C1 segment of cervical spinal cord (tissue), 14 donors: ENCODE measurements at regions not wholly inside any gene's neighbourhood (a gene's known extent, or its start where the extent isn't known, plus 50 kb on each side); places are given as distances from the start of the nearest gene placed in this dataset.
"Not testable (repeated sequence)": the region's sequence is repeated elsewhere in the genome, so short reads cannot be mapped to it uniquely, and the experiment has no call there.

Source experiments
- DNase-seq, 14 donors: peaks; one replicate each; lab custom pipeline; 2025; lab: John Stamatoyannopoulos, UW

DNA sequence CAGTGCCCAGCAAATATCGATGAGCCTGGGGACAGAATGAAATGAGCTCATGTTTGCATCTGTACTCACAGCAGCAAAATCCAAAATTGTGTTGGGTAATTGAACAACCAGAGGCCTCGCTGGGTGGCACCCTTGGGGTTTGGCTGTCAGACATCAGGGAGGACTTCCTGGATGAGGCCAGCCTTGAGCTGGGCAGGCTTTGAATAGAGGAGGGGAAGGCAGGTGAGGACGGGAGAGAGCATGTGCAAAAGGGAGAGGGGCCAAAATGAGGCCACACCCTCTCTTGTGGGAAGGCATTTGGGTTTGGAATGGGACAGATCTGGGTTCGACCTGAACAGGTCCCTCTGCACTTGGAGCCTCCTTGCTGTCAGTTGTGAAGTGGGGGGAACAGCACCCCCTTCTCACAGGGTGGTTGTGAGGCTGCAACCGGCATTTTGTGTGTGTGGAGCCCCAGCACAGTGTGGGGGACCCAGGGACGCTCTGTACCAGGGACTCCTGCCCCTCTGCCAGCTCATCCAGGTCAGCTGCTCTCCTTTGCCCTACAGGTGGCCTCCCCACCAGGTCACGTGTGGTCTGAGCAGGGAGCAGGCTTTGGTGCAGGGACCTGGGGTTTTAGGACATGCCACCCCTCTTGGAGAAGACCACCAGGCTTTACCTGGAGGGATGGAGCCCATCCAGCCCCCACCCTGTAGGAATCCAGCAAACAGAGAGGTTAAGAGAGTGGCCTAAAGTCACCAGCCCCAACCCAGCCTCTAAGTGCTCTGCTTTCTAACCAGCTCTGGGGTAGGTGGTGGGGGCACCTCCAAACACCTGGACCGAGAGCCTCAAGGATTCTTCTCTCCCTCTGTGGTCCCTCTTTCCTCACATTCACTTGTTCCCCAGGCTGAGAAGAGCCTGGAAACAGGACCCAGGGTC is 521.8 kb downstream of the PTPRU start:
- no peak for DNase-seq

DNA sequence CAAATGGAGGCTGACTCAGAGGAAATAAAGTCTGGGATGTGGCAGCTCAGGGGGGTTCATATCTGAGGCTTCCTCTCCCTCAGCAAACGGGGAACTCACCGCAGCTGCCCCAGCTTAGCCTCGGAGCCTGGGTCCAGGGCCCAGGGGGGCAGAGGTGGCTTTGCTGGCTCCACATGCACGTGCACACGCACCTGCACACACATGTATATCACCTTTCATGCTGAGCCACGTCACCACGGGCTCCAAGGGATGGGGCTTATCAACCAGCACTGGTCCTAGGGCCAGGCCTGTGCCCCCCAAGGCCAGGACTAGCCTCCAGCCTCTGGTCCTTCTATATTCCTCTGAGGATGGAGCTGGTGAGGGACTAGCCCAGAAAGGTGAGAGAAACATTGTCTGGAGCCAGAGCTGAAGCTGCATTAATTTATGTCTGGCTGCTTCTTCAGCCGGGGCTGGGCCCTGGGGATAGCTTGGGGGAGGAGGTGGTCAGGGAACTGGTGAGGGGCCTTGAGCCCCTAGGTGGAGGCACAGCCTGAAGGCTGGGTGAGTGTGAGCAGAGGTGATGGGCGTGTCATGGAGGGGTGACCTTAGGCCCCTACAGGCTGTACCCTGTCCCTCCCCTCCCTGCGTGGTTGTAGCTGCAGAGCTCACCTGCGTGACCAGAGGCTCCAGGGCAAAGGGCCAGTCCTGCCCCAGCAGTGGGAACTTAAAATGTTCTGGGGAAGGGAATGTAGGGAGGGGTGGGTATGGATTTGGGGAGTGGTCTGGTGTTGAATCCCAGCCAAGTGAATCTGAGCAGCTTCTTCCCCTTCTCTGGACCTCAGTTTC is 520.8 kb downstream of the PTPRU start:
- no peak for DNase-seq

DNA sequence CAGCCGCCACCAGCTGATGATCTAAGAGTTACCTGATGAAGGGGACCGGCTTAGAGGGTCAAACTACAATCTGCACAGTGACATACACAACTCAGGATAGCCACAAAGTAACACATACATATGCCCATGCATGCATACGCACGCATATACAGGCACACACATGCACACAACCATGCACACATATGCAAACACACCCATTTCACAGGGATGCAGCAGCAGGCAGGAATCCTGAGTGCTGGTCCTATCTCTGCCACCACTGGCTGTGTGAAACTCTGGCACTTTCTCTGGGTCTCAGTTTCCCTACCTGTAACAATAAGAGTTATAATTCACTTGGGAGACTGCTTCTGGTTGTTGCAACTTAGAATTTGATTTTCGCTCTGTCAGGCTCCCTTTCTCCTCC is 520.2 kb downstream of the PTPRU start:
- no peak for DNase-seq

DNA sequence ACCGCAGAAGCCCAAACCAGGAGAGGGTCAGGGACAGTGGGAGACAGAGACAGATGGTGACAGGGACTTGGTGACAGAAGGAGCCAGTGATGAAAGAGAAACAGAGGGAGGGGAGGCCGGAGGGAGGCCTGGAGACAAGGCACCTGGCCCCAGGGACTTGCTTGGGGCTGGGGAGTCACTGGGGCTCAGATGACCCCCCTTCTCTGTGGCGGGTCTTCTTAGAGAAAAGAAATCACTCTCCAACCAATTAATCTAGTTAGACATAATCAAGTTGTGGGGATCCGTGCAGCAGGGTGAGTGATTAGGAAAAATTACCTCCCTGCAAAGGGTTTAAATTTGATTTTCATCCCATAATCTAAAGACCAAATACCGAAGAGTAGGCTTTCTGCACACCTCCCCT is 519.8 kb downstream of the PTPRU start:
- DNase-seq, result no peak

DNA sequence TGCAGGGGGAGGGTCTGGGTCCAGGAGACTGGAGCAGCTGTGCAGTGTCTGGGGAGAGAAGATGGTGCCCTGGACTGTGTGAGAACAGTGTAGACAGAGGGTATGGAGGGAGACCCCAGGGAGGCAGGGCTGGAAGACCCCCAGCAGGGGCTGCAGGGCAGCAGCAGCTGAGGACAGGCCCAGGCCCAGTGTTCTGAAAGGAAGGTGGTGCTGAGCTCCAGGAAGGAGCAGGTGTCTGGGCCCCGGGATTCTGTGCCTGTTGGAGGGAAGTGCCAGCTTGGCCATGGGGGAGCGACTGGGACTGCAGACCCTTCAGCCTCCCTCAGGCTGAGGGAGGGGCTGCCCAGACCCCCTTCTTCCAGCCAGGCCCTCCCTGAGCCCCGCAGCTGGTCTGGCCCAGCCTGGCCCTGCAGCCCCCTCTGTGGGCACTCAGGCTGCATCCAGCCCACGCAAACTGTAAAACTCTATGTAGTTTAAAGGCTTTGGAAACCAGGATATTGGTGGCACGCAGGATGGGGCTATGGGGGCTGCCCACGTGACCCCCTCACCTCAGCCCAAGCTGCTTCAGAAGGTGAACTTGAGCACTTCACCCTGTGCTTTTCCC is 519.2 kb downstream of the PTPRU start:
- DNase-seq, result not testable (repeated sequence)

DNA sequence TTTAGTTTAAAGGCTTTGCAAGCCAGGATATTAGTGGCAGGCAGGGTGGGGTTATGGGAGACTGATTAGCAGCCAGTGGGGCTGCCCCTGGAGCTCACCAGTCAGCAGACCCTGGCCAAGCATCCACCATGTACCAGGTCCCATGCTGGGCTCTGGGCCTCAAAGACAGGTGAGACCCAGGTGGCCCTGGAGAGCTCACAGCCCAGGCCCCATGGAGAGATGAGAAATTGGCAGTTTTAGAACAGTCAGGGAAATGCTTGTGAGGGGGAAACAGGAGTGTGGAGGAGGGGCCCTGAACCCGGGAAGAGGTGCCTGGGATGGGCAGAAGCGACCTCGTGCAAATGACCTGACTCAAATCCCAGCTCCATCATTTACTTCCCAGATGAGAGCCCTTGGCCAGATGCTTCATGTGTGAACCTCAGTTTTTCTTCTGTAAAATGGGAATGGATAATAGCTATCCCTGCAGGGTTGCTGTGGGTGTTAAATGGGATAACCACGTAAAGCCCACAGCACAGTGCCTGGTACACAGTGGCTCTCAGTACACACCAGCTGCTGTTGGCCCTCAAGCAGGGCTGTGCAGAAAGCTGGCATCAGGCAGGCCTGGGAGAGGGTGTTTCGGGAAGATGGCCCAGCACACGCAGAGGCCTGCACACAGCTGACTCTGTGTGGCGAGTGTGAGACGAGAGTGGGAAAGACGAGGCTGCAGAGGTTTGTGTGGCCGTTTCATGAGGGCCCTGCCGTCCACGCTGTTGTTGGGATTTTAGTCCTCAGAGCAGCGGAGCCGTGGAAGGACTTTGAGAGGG is 518.5 kb downstream of the PTPRU start:
- peak in 1 of 14 donors; percentile 11 for DNase-seq

DNA sequence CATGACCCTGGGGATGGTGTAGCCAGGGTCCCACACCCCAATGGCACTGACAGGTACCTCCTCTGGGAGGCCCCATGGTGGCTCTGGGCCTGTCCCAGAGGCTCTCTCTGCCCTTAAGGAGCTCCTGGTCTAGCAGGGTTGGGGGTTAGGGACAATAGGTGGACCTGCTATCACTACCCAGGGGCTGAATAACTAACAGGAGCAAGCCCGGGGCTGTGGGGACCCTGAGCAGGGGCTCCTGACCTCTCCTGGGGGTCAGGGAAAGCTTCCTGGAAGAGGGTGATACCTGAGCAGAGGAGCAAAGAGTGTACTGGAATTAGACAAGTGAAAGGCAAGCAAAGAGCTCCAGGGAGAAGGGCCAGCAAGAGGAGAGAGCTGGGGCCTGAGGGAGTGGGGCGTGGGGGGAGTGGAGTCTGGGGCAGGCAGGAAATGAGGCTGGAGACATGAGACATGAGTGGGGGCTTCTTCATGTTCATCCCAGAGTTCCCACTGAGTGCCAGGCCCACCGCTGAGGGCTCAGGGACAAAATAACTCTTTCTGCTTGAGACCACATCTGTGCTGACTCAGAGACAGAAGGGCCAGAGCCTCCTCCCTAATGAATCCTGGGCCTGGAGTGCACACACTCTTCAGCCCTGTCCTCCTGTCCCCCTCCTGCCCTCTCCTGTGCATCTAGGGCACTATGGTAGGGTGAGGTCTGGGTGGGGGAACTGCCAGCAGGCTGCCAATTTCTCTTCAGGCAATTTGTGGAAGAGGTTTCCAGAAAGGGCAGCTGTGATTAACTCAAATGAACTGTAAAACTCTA is 517.6 kb downstream of the PTPRU start:
- DNase-seq, result no peak

DNA sequence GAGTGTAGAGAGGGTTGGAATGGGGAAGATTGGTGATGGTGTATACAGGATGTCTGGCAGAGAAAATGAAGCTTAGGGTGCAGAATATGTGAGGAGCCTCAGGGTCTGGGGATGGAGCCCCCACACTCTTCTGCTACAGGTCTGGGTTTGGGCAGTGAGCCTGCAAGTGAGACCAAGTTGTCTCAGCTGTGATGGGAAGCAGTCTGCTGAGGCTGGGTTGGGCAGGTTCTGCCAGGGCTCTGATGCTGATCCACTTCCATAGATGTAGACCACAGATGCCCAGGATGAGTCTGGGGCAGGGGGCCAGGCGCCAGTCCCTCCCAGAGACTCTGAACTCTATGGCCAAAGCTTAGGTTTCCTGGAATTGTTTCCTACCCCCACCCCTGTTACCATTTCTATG is 516.9 kb downstream of the PTPRU start:
- DNase-seq, result no peak

DNA sequence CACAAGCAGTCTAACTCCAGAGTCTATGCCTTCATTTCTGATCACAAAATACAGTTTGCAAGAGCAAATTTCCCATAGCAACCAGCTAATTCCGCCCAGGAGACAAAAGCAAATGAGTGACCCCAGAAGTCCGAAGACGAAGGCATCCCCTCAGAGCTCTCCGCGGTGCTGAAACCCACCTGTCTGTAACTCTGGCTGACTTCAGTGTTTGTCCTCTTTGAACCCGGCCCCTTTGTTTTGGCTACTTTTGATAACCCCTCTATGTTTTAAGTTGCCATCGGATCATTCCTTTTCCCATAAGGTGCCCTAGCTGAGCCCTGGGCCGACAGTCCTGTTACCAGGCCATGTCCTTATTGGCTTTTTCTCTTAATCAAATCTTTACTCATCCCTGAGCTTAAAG is 515.8 kb downstream of the PTPRU start:
- DNase-seq, result no peak

DNA sequence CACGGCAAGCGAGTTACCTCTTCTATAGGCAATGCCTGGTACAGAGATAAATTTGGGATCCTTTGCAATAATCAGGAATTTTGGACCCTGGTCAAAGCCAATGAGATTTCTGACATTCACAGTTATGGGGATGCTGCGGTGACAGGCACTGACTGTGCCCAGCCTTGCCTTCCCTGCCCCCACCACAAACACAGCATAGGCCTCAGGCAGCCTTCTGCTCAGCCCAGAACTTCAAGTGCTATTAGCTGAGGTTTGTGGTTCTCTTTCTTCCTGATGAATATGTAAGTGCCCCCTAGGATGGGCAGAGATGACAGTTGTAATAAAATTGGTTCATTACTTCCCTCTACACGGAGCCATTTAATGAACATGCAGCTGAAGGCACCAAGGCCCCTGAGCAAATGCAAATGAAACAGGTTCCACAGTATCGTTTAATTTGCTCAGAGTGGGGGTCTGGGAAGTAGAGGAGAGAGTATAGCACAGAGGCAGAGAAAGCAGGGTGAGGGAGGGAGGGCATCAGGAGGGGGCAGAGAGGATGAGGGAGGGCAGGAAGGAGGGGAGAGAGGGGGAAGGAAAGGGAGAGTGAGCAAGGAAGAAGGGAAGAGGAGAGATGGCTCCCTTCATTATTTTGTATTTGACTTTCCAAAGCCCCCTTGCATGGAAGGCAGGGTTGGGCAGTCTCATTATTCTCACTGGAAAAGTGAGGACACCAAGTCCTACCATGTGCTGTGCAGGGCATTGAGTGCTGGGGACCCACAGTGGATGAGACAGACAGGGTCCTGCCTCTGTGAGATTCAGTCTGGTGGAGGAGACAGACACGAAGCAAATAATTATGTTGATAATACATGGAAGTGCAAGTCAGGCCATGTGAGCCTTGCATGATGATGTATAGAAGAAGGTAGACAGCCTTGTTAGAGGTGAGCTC is 513.0 kb downstream of the PTPRU start:
- no peak for DNase-seq

DNA sequence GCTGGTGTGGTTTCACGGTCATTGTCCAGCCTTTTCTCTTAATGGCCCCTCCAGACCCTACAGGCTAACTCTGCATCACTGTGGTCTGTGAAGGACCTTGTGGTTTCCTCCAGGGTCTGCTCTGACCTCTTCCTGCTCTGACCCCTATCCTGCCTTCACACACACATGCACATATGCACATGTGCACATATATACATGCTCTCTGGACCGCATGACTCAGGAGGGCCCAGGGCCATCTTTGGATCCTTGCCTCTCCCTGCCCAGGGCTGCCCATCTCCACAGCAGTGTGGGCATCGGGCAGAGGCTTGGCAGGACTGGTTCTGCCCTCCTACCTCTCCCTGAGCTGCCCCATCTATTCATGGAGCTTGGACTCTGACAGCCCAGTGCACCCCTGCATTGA is 510.9 kb downstream of the PTPRU start:
- no peak for DNase-seq

DNA sequence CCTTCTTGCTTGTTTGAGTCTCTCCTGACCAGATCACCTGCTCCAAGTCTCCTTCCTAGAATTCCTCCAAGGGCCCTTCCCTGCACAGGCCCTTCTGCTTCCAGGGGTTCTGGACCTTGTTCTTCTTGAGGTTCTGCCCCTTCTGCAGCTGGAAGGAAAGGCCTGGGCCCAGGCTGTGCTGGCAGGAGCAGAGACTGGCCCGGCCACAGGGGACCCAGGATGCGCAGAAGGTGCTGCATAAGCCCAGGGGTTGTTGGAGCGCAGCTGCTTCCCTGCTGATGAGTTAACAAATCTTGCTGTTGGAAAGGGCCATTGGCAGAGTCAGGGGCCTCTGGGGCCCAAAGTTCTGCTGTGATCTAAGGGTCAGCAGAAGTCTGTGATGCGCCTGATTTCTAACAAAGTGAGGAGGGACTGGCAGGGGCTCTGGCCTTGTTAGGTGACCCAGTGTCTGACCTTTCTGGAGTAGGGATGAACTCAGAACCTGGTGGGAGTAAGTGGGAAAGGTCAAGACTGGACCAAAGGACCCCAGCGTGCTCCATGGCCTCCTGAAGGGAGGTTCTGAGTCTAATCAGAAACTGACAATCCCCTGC is 509.8 kb downstream of the PTPRU start:
- no peak for DNase-seq

DNA sequence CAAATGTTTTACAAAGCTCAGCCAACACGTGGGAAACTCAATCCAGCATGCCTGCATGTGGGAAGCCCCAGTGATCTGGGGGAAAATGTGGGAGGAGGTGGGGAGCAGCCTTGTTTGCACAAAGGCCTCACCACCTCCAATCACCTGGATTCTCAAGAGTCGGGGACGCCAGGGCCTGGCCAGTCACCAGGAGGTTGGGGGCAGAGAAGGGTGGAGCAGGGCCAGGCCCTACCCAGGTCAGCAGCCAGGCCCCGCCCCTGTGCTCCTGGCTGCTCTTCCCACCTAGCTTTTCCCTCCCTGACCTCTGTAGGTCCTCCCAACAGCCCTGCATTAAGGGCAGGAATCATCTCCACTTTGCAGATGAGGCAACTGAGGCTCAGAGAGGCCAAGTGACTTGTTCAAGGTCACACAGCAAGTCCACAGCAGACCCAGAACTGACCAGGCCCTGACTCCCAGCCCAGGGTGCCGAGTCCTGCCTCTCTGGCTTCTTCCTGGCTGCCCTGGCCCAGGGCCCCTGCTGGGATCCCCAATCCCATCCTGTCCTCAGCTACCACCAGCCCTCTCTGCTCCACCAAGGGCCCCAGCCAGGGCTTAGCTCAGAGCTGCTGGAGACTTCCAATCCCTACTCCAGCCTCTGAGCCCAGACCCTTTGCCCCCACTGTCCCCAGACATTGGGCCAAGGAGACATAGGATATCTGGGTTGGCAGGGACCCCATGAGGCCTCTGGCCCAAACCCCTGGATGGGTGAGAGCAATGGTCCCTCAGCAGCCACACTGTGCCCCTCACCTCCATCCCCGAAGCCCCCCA is 508.6 kb downstream of the PTPRU start:
- no peak for DNase-seq

DNA sequence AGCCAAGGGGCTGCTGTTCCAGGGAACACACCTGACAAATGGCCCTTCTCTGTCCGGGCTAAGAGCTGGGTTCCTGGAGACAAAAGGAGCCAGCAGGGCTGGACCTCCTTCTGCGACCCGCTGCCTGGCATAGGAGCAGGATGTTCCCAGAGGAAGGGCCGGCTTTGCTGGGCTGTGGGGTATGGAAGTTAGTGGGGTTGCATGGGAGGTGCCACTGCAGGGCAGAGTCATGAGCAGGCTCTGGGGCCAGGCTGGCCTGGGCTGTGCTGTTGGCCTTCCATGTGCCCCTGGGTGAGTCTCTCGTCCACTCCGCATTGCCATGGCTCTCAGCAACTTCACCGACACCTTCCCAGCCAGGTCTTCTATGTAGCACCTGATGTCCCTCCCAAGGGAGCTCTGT is 507.6 kb downstream of the PTPRU start:
- DNase-seq, result no peak

DNA sequence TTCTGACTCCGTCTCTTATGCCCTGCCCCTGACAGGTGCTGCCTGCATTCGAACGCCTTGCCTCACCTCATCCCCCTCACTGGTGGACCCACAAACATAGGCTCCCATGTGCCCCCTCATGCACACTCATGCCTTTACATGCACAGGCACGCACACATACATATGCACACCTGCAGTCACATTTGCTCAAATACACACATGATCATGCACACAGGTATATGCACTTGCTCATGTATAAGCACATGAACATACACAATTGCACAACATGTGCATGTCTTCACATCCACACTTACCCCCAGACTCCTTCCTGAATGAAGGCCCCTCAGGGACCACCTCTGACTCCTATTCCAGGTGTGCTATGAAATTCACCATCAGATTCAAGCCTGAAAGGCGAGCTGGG is 506.9 kb downstream of the PTPRU start:
- no peak for DNase-seq

DNA sequence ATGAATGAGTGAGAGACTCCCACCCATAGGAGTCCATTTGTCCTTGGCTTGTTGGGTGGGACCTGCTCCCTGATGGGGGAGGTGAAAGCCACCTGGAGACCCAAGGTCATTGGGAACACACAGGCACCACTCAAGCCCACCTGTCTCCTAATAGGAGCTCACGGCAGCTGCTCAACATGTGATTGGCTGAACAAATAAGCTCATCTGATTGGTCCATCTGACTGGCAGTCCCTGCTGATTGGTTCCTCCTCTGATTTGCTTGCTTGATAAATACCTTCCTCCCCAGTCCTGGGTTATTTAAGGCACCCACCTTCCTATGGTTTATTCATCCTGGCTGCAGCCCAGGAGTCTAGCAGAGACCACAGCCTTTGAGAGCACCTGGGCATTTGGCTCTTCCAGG is 502.9 kb downstream of the PTPRU start:
- DNase-seq, result no peak

DNA sequence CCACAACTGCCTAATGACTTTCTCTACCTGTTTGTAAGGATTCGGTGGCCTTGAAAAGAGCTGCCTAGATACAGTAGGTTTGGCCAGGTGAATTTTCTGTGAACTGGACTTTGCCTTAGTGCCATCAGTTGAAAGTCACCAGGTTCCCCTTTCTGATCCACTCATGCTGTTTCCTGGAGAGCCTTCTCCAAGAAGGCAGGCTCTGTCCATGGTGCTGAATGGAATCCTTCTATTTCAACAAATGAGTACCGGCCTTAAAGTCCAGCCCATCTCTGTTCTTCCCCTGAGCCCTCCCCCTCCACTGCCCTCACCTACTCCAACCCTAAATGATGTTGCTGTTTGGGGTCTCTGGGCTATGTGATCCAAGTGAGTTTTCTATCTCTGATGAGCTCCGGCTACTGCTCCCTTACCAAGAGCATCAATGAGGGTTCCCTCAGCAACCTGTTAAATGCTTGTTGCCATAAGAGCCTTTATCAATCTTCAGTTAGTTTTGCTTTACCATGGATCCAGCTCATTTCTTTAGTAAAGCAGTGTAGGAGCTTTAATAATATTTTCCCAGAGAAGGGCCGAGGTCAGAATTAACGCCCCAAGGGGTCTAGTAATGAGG is 500.4 kb downstream of the PTPRU start:
- DNase-seq, result no peak

DNA sequence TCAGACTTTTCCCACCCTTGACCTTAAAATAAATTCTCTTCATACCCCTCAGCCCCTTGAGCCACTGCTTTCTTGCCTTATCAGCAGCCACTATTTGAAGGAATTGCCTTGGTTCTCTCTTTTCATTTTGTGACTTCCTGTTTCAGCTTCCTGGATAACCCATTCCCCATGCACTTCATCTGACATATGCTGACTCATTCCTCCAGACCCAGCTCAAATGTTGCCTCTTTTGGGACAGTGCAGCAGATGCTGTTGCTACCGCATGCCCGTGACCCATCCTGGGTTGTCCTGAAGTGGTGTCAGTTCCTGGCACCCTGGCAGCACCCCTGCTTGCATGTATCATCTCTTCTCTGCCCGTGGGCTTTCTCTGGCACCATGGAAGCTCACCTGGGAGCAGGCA is 496.1 kb downstream of the PTPRU start:
- DNase-seq, result no peak
